HG03196 (cell line): ENCODE measurements at regions not wholly inside any gene's neighbourhood (a gene's known extent, or its start where the extent isn't known, plus 50 kb on each side); places are given as distances from the start of the nearest gene placed in this dataset.

Source experiments
- ATAC-seq: cut with Tn5 transposase; IDR thresholded peaks from one replicate; pipeline ENCODE4 v1.9.1; 2021; ENCODE audit not compliant: unreplicated experiment

GRCh38 chr1:238073991-238074390, 183.3 kb upstream of the ZP4 start:
- ATAC-seq: no peak

- ATAC-seq: no peak
These were observed 180.3 kb upstream of the ZP4 start for GRCh38 chr1:238071061-238071460.

- peak; percentile 71 for ATAC-seq
These were observed 172.7 kb upstream of the ZP4 start for GRCh38 chr1:238063454-238063853.

GRCh38 chr1:238061967-238062613, 171.4 kb upstream of the ZP4 start:
- ATAC-seq: peak; percentile 63

GRCh38 chr1:238060061-238060460, 169.3 kb upstream of the ZP4 start:
- ATAC-seq: peak; percentile 77

- ATAC-seq: no peak
These were observed 162.0 kb upstream of the ZP4 start for GRCh38 chr1:238052496-238053266.

GRCh38 chr1:238029126-238029525, 138.4 kb upstream of the ZP4 start:
- no peak for ATAC-seq

GRCh38 chr1:238027366-238027765, 136.6 kb upstream of the ZP4 start:
- ATAC-seq: no peak

GRCh38 chr1:238023137-238023536, 132.4 kb upstream of the ZP4 start:
- no peak for ATAC-seq

- no peak for ATAC-seq
These were observed 127.5 kb upstream of the ZP4 start for GRCh38 chr1:238018214-238018613.

GRCh38 chr1:238006779-238007178, 116.1 kb upstream of the ZP4 start:
- no peak for ATAC-seq

- no peak for ATAC-seq
These were observed 114.4 kb upstream of the ZP4 start for GRCh38 chr1:238005116-238005515.

- ATAC-seq: no peak
These were observed 111.1 kb upstream of the ZP4 start for GRCh38 chr1:238001818-238002217.

GRCh38 chr1:237999426-238000052, 108.8 kb upstream of the ZP4 start:
- ATAC-seq: no peak

GRCh38 chr1:237998581-237998980, 107.9 kb upstream of the ZP4 start:
- ATAC-seq: no peak

GRCh38 chr1:237983496-237983895, 92.8 kb upstream of the ZP4 start:
- no peak for ATAC-seq

GRCh38 chr1:237981223-237981622, 90.5 kb upstream of the ZP4 start:
- ATAC-seq: no peak

- no peak for ATAC-seq
These were observed 85.6 kb upstream of the ZP4 start for GRCh38 chr1:237976331-237976730.

GRCh38 chr1:237975903-237976302, 85.2 kb upstream of the ZP4 start:
- no peak for ATAC-seq

GRCh38 chr1:237975376-237975775, 84.7 kb upstream of the ZP4 start:
- ATAC-seq: no peak

- no peak for ATAC-seq
These were observed 81.5 kb upstream of the ZP4 start for GRCh38 chr1:237972186-237972585.

GRCh38 chr1:237962985-237963384, 72.3 kb upstream of the ZP4 start:
- no peak for ATAC-seq
